ENCODE measurements at regions not wholly inside any gene's neighbourhood (a gene's known extent, or its start where the extent isn't known, plus 50 kb on each side); places are given as distances from the start of the nearest gene placed in this dataset.

DNA sequence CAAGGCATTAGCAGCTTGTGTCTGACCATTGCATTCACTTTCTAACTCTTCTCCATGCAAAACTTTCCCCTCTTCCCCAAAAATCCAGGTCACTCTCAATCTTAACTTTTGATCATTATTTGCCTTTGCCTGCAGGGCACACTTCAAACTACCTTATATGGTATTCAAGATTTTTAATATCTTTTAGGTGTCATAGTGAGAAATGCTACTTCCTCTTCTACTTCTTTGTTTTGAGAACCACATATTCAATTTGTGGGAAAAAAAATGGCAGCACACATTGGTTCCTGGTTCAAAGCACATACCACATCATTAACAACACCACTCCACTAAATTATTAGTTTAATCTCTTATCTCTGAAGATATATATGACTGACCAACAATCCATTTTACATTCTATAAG, 1267.0 kb upstream of the CITED2 start:
- no TSS peak for BruUV-seq (replicated peaks)
- Histone ChIP-seq H3K4me3 (ENCODE audit: low read depth, low read length, poor library complexity, severe bottlenecking) (no peak overlapping the region), H3K27ac (ENCODE audit: low read depth, low read length, poor library complexity, severe bottlenecking) (no peak overlapping the region), H3K27me3 (replicated peaks; ENCODE audit: insufficient read depth, low read depth, low read length, poor library complexity) (no peaks in the 10 kb centered on the region), H3K9me3 (ENCODE audit: low read depth, low read length, poor library complexity, severe bottlenecking) (no peaks in the 10 kb centered on the region), H3K4me1 (ENCODE audit: insufficient read depth, low read length, poor library complexity, severe bottlenecking) (peaks cover 8% of the 10 kb centered on the region), H3K36me3 (ENCODE audit: insufficient read depth, low read length, poor library complexity, severe bottlenecking) (no peaks in the 10 kb centered on the region)
- intact Hi-C loops (cut with micrococcal nuclease; ENCODE audit: unreplicated experiment) = no loop called here
- POLR2A ChIA-PET (ENCODE audit: low non-redundant PET) = no interaction called here
- no peak for TF ChIP-seq EZH2 (IDR thresholded peaks at IDR 0.05; ENCODE audit: borderline replicate concordance, low read depth, low read length, poor library complexity, severe bottlenecking)
- TF ChIP-seq, protein P1, sequence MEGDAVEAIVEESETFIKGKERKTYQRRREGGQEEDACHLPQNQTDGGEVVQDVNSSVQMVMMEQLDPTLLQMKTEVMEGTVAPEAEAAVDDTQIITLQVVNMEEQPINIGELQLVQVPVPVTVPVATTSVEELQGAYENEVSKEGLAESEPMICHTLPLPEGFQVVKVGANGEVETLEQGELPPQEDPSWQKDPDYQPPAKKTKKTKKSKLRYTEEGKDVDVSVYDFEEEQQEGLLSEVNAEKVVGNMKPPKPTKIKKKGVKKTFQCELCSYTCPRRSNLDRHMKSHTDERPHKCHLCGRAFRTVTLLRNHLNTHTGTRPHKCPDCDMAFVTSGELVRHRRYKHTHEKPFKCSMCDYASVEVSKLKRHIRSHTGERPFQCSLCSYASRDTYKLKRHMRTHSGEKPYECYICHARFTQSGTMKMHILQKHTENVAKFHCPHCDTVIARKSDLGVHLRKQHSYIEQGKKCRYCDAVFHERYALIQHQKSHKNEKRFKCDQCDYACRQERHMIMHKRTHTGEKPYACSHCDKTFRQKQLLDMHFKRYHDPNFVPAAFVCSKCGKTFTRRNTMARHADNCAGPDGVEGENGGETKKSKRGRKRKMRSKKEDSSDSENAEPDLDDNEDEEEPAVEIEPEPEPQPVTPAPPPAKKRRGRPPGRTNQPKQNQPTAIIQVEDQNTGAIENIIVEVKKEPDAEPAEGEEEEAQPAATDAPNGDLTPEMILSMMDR (conservative IDR thresholded peaks at IDR 0.05; ENCODE audit: low read depth, low read length) = no peak
- DNase-seq (ENCODE audit: low spot score) = no peak
- CTCF ChIA-PET = no interaction called here

DNA sequence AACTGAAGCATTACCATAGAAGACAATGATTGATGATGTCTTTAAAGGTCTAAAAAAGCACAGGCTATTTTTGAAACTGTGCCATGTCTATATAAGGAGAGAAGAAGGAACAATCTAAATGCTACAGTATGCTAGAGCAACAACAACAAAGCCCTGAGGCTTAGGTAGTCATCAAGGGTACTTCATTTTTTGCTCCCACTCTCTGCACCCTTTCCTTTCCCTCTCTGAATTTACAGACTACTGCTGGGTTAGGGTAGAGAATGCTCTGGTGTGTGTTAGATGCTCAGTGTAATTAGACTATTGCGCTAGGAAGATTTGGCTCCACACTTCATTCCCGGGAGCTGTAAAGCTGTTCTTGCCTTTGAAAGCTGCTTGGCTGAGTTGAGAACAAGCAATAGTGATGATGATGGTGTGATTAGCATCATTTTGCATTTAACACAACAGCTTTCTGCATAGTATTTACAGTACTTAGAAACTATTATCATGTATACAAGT, 1262.5 kb upstream of the CITED2 start:
- Histone ChIP-seq H3K27me3 (replicated peaks; ENCODE audit: insufficient read depth, low read depth, low read length, poor library complexity) (no peaks in the 10 kb centered on the region), H3K9me3 (ENCODE audit: low read depth, low read length, poor library complexity, severe bottlenecking) (no peaks in the 10 kb centered on the region), H3K27ac (ENCODE audit: low read depth, low read length, poor library complexity, severe bottlenecking) (peak overlapping the region; percentile 87), H3K36me3 (ENCODE audit: insufficient read depth, low read length, poor library complexity, severe bottlenecking) (no peaks in the 10 kb centered on the region), H3K4me3 (ENCODE audit: low read depth, low read length, poor library complexity, severe bottlenecking) (peak overlapping the region; percentile 18), H3K4me1 (ENCODE audit: insufficient read depth, low read length, poor library complexity, severe bottlenecking) (peaks cover 19% of the 10 kb centered on the region)
- no TSS peak for BruUV-seq (replicated peaks)
- CTCF ChIA-PET = no interaction called here
- DNase-seq (ENCODE audit: low spot score) = no peak
- POLR2A ChIA-PET (ENCODE audit: low non-redundant PET) = interaction anchor here (0.7 kb wide), 1 partner anchor 99 kb away, joined by 3 read pairs; no protein-coding TSS in a partner anchor
- TF ChIP-seq, protein P1 (conservative IDR thresholded peaks at IDR 0.05; ENCODE audit: low read depth, low read length) = no peak
- intact Hi-C loops (cut with micrococcal nuclease; ENCODE audit: unreplicated experiment) = loop anchor here (2.0 to 10.0 kb wide), 2 partner anchors 350 to 582 kb away; no protein-coding TSS in a partner anchor

DNA sequence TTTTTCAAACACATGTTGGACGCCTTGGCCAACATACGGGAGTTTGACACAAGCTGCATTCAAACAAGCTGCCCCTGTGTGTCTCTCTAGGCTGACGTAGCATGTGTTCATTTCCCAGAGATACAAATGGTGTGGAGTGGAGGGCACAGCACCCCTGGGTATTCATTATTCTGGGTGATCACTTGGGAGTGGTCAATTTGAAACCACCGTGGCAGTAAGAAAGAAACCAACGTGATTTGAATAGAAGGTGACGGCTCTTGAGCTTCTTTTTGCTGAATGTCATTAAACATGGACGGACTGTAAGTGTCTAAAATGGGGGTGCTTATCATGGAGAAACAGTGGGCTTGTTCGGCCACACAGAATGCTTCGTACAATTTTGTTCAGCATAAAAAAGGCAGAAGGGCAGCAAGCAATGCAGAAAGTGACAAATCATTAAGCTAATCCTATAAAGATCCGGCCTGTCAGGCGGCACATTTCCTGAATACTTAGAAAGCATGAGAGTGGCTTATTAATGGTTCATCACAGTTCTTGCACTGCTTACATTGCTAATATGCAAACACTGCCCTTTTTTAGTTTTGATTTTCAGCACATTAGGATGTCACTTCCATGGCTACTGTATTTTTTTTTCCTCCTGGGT, 1261.9 kb upstream of the CITED2 start:
- intact Hi-C loops (cut with micrococcal nuclease; ENCODE audit: unreplicated experiment) = loop anchor here (2.0 to 10.0 kb wide), 2 partner anchors 350 to 582 kb away; no protein-coding TSS in a partner anchor
- peak; percentile 91 for DNase-seq (ENCODE audit: low spot score)
- Histone ChIP-seq H3K9me3 (ENCODE audit: low read depth, low read length, poor library complexity, severe bottlenecking) (no peaks in the 10 kb centered on the region), H3K27ac (ENCODE audit: low read depth, low read length, poor library complexity, severe bottlenecking) (peak overlapping the region; percentile 87), H3K4me3 (ENCODE audit: low read depth, low read length, poor library complexity, severe bottlenecking) (peak overlapping the region; percentile 18), H3K4me1 (ENCODE audit: insufficient read depth, low read length, poor library complexity, severe bottlenecking) (peaks cover 19% of the 10 kb centered on the region), H3K36me3 (ENCODE audit: insufficient read depth, low read length, poor library complexity, severe bottlenecking) (no peaks in the 10 kb centered on the region), H3K27me3 (replicated peaks; ENCODE audit: insufficient read depth, low read depth, low read length, poor library complexity) (no peaks in the 10 kb centered on the region)
- POLR2A ChIA-PET (ENCODE audit: low non-redundant PET) = interaction anchor here (0.7 kb wide), 1 partner anchor 98 kb away, joined by 3 read pairs; no protein-coding TSS in a partner anchor
- no TSS peak for BruUV-seq (replicated peaks)
- CTCF ChIA-PET = no interaction called here
- no peak for TF ChIP-seq EZH2 (IDR thresholded peaks at IDR 0.05; ENCODE audit: borderline replicate concordance, low read depth, low read length, poor library complexity, severe bottlenecking)
- TF ChIP-seq, protein P1 (conservative IDR thresholded peaks at IDR 0.05; ENCODE audit: low read depth, low read length) = no peak

All from A673 (cell line).